PFSK-1 (cell line): ENCODE measurements at regions not wholly inside any gene's neighbourhood (a gene's known extent, or its start where the extent isn't known, plus 50 kb on each side); places are given as distances from the start of the nearest gene placed in this dataset.

Experiments
- FOXP2 ChIP-seq: optimal IDR thresholded peaks from 2 replicates; pipeline ENCODE3; 2011; ENCODE audit warnings: borderline replicate concordance, control low read depth, inconsistent platforms; ENCODE audit not compliant: insufficient read depth; ENCODE audit errors: extremely low read length, extremely low read depth
- POLR2AphosphoS5 ChIP-seq: IDR thresholded peaks from 2 replicates; pipeline ENCODE4 v1.6.1; 2012; ENCODE audit warnings: low read depth, mild to moderate bottlenecking, control low read depth, low read length, moderate library complexity
- SIN3A ChIP-seq: IDR thresholded peaks from 2 replicates; pipeline ENCODE4 v1.6.1; 2012; ENCODE audit warnings: mild to moderate bottlenecking, low read length, moderate library complexity, borderline replicate concordance; ENCODE audit not compliant: insufficient read depth
- TAF1 ChIP-seq: IDR thresholded peaks from 2 replicates; pipeline ENCODE4 v1.6.1; 2012; ENCODE audit warnings: low read length, control low read depth, borderline replicate concordance; ENCODE audit not compliant: insufficient read depth
- TF ChIP-seq, protein P1 (sequence below), 2 experiments: IDR thresholded peaks; 2 replicates each; pipeline versions ENCODE4 v1.6.1 to v1.8.0; 2011 to 2012; ENCODE audit warnings: low read depth in 2 of 2, low read length in 2 of 2, control low read depth in 1 of 2, inconsistent platforms in 1 of 2, mild to moderate bottlenecking in 1 of 2, moderate library complexity in 1 of 2; ENCODE audit not compliant: insufficient read depth in 1 of 2

- no peak for TF ChIP-seq POLR2AphosphoS5
These were observed 286.8 kb upstream of the TRIB2 start for GRCh38 chr2:12429779-12430406.

DNA sequence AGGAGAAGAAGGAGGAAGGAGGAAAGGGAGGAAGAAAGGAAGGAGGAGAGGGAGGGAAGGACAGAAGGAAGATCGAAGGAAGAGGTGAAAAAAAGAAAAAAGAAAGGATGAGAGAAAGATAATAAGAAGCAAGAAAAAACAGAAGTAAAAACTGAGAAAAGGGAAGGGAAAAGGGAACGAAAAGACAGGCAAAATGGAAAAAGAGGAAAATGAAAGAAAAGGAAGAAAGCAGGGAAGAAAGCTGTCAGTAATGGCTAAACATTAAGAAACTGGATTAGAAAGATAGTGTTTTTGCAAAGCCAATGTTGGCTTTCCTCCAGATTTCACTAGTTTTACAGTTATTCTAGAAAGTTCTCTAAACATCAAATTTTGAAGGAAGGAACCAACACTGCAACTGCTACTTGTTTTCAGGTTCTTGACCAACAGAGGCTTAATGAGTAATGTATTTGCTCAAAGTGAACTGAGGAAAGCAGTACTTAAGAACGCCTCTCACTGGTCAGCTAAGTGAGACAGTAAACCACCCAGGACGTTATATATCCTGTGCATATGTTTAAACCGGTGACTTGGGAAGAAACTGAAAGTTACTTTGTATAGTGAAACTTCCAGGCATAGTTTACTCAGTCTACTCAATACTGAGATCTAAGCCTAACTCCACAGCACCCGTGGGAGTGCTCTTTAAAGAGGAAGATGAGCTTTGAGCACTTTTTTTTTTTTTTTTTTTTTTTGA lies 286.2 kb upstream of the TRIB2 start:
- TF ChIP-seq TAF1: no peak
- TF ChIP-seq FOXP2: no peak

GRCh38 chr2:12432985-12433625 lies 283.6 kb upstream of the TRIB2 start:
- TF ChIP-seq TAF1 (no peak), POLR2AphosphoS5 (no peak), FOXP2 (no peak), SIN3A (no peak)
- TF ChIP-seq, protein P1, sequence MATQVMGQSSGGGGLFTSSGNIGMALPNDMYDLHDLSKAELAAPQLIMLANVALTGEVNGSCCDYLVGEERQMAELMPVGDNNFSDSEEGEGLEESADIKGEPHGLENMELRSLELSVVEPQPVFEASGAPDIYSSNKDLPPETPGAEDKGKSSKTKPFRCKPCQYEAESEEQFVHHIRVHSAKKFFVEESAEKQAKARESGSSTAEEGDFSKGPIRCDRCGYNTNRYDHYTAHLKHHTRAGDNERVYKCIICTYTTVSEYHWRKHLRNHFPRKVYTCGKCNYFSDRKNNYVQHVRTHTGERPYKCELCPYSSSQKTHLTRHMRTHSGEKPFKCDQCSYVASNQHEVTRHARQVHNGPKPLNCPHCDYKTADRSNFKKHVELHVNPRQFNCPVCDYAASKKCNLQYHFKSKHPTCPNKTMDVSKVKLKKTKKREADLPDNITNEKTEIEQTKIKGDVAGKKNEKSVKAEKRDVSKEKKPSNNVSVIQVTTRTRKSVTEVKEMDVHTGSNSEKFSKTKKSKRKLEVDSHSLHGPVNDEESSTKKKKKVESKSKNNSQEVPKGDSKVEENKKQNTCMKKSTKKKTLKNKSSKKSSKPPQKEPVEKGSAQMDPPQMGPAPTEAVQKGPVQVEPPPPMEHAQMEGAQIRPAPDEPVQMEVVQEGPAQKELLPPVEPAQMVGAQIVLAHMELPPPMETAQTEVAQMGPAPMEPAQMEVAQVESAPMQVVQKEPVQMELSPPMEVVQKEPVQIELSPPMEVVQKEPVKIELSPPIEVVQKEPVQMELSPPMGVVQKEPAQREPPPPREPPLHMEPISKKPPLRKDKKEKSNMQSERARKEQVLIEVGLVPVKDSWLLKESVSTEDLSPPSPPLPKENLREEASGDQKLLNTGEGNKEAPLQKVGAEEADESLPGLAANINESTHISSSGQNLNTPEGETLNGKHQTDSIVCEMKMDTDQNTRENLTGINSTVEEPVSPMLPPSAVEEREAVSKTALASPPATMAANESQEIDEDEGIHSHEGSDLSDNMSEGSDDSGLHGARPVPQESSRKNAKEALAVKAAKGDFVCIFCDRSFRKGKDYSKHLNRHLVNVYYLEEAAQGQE (IDR thresholded peaks at IDR 0.05; ENCODE audit: insufficient read depth in 1 of 2, low read depth in 2 of 2, low read length in 2 of 2): no peak

DNA sequence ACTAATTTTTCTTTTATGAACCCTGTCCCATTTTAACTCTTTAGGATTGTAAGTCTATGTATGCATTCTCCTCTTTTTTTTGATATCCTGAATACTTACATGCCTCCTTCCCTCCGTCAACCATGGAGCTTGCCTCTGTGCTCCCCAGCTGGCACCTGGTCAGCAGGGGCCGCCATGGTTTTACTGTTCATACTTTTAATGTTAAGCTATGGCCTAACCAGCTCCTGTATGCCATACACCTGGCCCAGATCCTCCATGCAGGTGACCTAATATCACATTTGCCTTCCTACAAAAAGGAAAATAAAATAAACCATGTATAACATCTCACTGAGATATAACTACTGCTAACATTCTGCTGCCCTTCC lies 283.1 kb upstream of the TRIB2 start:
- TF ChIP-seq SIN3A (no peak), FOXP2 (no peak), TAF1 (no peak), POLR2AphosphoS5 (no peak)
- TF ChIP-seq, protein P1 (IDR thresholded peaks at IDR 0.05; ENCODE audit: insufficient read depth in 1 of 2, low read depth in 2 of 2, low read length in 2 of 2): no peak

- TF ChIP-seq SIN3A: no peak
- TF ChIP-seq FOXP2: no peak
- TF ChIP-seq, protein P1 (IDR thresholded peaks at IDR 0.05; ENCODE audit: insufficient read depth in 1 of 2, low read depth in 2 of 2, low read length in 2 of 2): no peak
- no peak for TF ChIP-seq POLR2AphosphoS5
- TF ChIP-seq TAF1: no peak
These were observed 282.1 kb upstream of the TRIB2 start for GRCh38 chr2:12434630-12435098.
